ENCODE measurements at regions not wholly inside any gene's neighbourhood (a gene's known extent, or its start where the extent isn't known, plus 50 kb on each side); places are given as distances from the start of the nearest gene placed in this dataset.

- Mint-ChIP-seq H3K27ac (ENCODE audit: unreplicated experiment) (no peak overlapping the region), H3K9me3 (ENCODE audit: unreplicated experiment) (no peaks in the 10 kb centered on the region), H3K27me3 (ENCODE audit: unreplicated experiment) (peaks cover 2% of the 10 kb centered on the region), H3K4me3 (ENCODE audit: unreplicated experiment) (no peak overlapping the region), H3K4me1 (ENCODE audit: unreplicated experiment) (peaks cover 17% of the 10 kb centered on the region), H3K36me3 (ENCODE audit: low read depth, unreplicated experiment) (no peaks in the 10 kb centered on the region)
- no peak for DNase-seq (ENCODE audit: low spot score)
- TF ChIP-seq CTCF (IDR thresholded peaks at IDR 0.05; ENCODE audit: unreplicated experiment): no peak
Observed at GRCh38 chr9:3698076-3698475, 172.3 kb upstream of the RFX3 start.

GRCh38 chr9:3696368-3696767, 170.6 kb upstream of the RFX3 start:
- DNase-seq (ENCODE audit: low spot score): no peak

GRCh38 chr9:3692606-3693005, 166.8 kb upstream of the RFX3 start:
- no peak for DNase-seq (ENCODE audit: low spot score)
- Mint-ChIP-seq H3K4me3 (ENCODE audit: unreplicated experiment) (no peak overlapping the region), H3K4me1 (ENCODE audit: unreplicated experiment) (peaks cover 16% of the 10 kb centered on the region), H3K9me3 (ENCODE audit: unreplicated experiment) (no peaks in the 10 kb centered on the region), H3K27me3 (ENCODE audit: unreplicated experiment) (no peaks in the 10 kb centered on the region), H3K36me3 (ENCODE audit: low read depth, unreplicated experiment) (no peaks in the 10 kb centered on the region), H3K27ac (ENCODE audit: unreplicated experiment) (no peak overlapping the region)
- TF ChIP-seq CTCF (IDR thresholded peaks at IDR 0.05; ENCODE audit: unreplicated experiment): no peak

More at GRCh38 chr9:3696368-3696767, 170.6 kb upstream of the RFX3 start:
- no peak for TF ChIP-seq CTCF (IDR thresholded peaks at IDR 0.05; ENCODE audit: unreplicated experiment)
- peak overlapping the region; percentile 94 for H3K27ac Mint-ChIP-seq (ENCODE audit: unreplicated experiment)
- no peak overlapping the region for H3K4me3 Mint-ChIP-seq (ENCODE audit: unreplicated experiment)
- peaks cover 2% of the 10 kb centered on the region for H3K27me3 Mint-ChIP-seq (ENCODE audit: unreplicated experiment)
- H3K4me1 Mint-ChIP-seq (ENCODE audit: unreplicated experiment): peaks cover 17% of the 10 kb centered on the region
- no peaks in the 10 kb centered on the region for H3K36me3 Mint-ChIP-seq (ENCODE audit: low read depth, unreplicated experiment)
- no peaks in the 10 kb centered on the region for H3K9me3 Mint-ChIP-seq (ENCODE audit: unreplicated experiment)

GRCh38 chr9:3689555-3689954, 163.8 kb upstream of the RFX3 start:
- H3K36me3 Mint-ChIP-seq (ENCODE audit: low read depth, unreplicated experiment): no peaks in the 10 kb centered on the region
- no peaks in the 10 kb centered on the region for H3K9me3 Mint-ChIP-seq (ENCODE audit: unreplicated experiment)
- TF ChIP-seq CTCF (IDR thresholded peaks at IDR 0.05; ENCODE audit: unreplicated experiment): no peak
- peak overlapping the region; percentile 16 for H3K4me3 Mint-ChIP-seq (ENCODE audit: unreplicated experiment)
- no peaks in the 10 kb centered on the region for H3K4me1 Mint-ChIP-seq (ENCODE audit: unreplicated experiment)
- H3K27ac Mint-ChIP-seq (ENCODE audit: unreplicated experiment): no peak overlapping the region
- DNase-seq (ENCODE audit: low spot score): no peak
- H3K27me3 Mint-ChIP-seq (ENCODE audit: unreplicated experiment): no peaks in the 10 kb centered on the region

GRCh38 chr9:3687145-3687544, 161.3 kb upstream of the RFX3 start:
- Mint-ChIP-seq H3K4me3 (ENCODE audit: unreplicated experiment) (no peak overlapping the region), H3K4me1 (ENCODE audit: unreplicated experiment) (no peaks in the 10 kb centered on the region), H3K27me3 (ENCODE audit: unreplicated experiment) (no peaks in the 10 kb centered on the region), H3K36me3 (ENCODE audit: low read depth, unreplicated experiment) (no peaks in the 10 kb centered on the region), H3K9me3 (ENCODE audit: unreplicated experiment) (no peaks in the 10 kb centered on the region), H3K27ac (ENCODE audit: unreplicated experiment) (no peak overlapping the region)
- no peak for DNase-seq (ENCODE audit: low spot score)
- no peak for TF ChIP-seq CTCF (IDR thresholded peaks at IDR 0.05; ENCODE audit: unreplicated experiment)

All from endothelial cell (in vitro differentiated cells).